Endothelial cell (in vitro differentiated cells): ENCODE measurements at regions not wholly inside any gene's neighbourhood (a gene's known extent, or its start where the extent isn't known, plus 50 kb on each side); places are given as distances from the start of the nearest gene placed in this dataset.
"Not testable (repeated sequence)": the region's sequence is repeated elsewhere in the genome, so short reads cannot be mapped to it uniquely, and the experiment has no call there.

Experiments
- DNase-seq: peaks from one replicate; pipeline ENCODE4 v3.0.0; 2021; ENCODE audit warnings: low spot score
- H3K27ac Mint-ChIP-seq: one replicate; pipeline ENCODE4 v1.8.0; 2021; ENCODE audit warnings: mixed read lengths, inconsistent platforms; ENCODE audit not compliant: unreplicated experiment
- H3K27me3 Mint-ChIP-seq: one replicate; pipeline ENCODE4 v1.8.0; 2021; ENCODE audit warnings: mild to moderate bottlenecking, moderate library complexity, mixed read lengths, inconsistent platforms; ENCODE audit not compliant: unreplicated experiment
- H3K36me3 Mint-ChIP-seq: one replicate; pipeline ENCODE4 v1.8.0; 2021; ENCODE audit warnings: mild to moderate bottlenecking, low read depth, mixed read lengths, inconsistent platforms; ENCODE audit not compliant: unreplicated experiment
- H3K4me1 Mint-ChIP-seq: one replicate; pipeline ENCODE4 v1.8.0; 2021; ENCODE audit warnings: mild to moderate bottlenecking, mixed read lengths, inconsistent platforms; ENCODE audit not compliant: unreplicated experiment
- H3K4me3 Mint-ChIP-seq: one replicate; pipeline ENCODE4 v1.8.0; 2021; ENCODE audit warnings: mild to moderate bottlenecking, mixed read lengths, inconsistent platforms; ENCODE audit not compliant: unreplicated experiment
- H3K9me3 Mint-ChIP-seq: one replicate; pipeline ENCODE4 v1.8.0; 2021; ENCODE audit warnings: mixed read lengths, inconsistent platforms; ENCODE audit not compliant: unreplicated experiment

GRCh38 chr1:83182033-83182728 is 816.8 kb downstream of the TTLL7 start:
- not testable (repeated sequence) for H3K27ac Mint-ChIP-seq, H3K4me1 Mint-ChIP-seq, H3K4me3 Mint-ChIP-seq, H3K9me3 Mint-ChIP-seq, DNase-seq, H3K27me3 Mint-ChIP-seq, H3K36me3 Mint-ChIP-seq

- not testable (repeated sequence) for H3K27ac Mint-ChIP-seq, DNase-seq, H3K4me3 Mint-ChIP-seq, H3K36me3 Mint-ChIP-seq, H3K27me3 Mint-ChIP-seq, H3K9me3 Mint-ChIP-seq, H3K4me1 Mint-ChIP-seq
These were observed 818.3 kb downstream of the TTLL7 start for GRCh38 chr1:83180621-83181020.

GRCh38 chr1:83167634-83168033 is 831.3 kb downstream of the TTLL7 start:
- H3K9me3 Mint-ChIP-seq, H3K36me3 Mint-ChIP-seq, H3K27me3 Mint-ChIP-seq, H3K4me3 Mint-ChIP-seq, DNase-seq, H3K27ac Mint-ChIP-seq, H3K4me1 Mint-ChIP-seq: not testable (repeated sequence)

GRCh38 chr1:83163879-83164475 is 835.0 kb downstream of the TTLL7 start:
- H3K36me3 Mint-ChIP-seq, H3K4me3 Mint-ChIP-seq, H3K4me1 Mint-ChIP-seq, H3K9me3 Mint-ChIP-seq, H3K27me3 Mint-ChIP-seq, DNase-seq, H3K27ac Mint-ChIP-seq: not testable (repeated sequence)

- not testable (repeated sequence) for H3K36me3 Mint-ChIP-seq, H3K4me1 Mint-ChIP-seq, H3K27ac Mint-ChIP-seq, H3K9me3 Mint-ChIP-seq, H3K4me3 Mint-ChIP-seq, DNase-seq, H3K27me3 Mint-ChIP-seq
These were observed 840.0 kb downstream of the TTLL7 start for GRCh38 chr1:83158924-83159323.

- H3K4me1 Mint-ChIP-seq, DNase-seq, H3K27me3 Mint-ChIP-seq, H3K4me3 Mint-ChIP-seq, H3K27ac Mint-ChIP-seq, H3K36me3 Mint-ChIP-seq, H3K9me3 Mint-ChIP-seq: not testable (repeated sequence)
These were observed 844.6 kb downstream of the TTLL7 start for GRCh38 chr1:83154306-83154705.

GRCh38 chr1:83151167-83151898 is 847.6 kb downstream of the TTLL7 start:
- DNase-seq, H3K27me3 Mint-ChIP-seq, H3K4me1 Mint-ChIP-seq, H3K9me3 Mint-ChIP-seq, H3K27ac Mint-ChIP-seq, H3K36me3 Mint-ChIP-seq, H3K4me3 Mint-ChIP-seq: not testable (repeated sequence)

GRCh38 chr1:83150479-83150878 is 848.5 kb downstream of the TTLL7 start:
- H3K9me3 Mint-ChIP-seq, H3K36me3 Mint-ChIP-seq, H3K27me3 Mint-ChIP-seq, H3K4me3 Mint-ChIP-seq, DNase-seq: not testable (repeated sequence)
- Mint-ChIP-seq H3K4me1 (peaks cover 13% of the 10 kb centered on the region), H3K27ac (peak overlapping the region; percentile 41)

- H3K4me1 Mint-ChIP-seq: peaks cover 13% of the 10 kb centered on the region
- H3K36me3 Mint-ChIP-seq, H3K27ac Mint-ChIP-seq, H3K4me3 Mint-ChIP-seq, H3K9me3 Mint-ChIP-seq, H3K27me3 Mint-ChIP-seq, DNase-seq: not testable (repeated sequence)
These were observed 853.1 kb downstream of the TTLL7 start for GRCh38 chr1:83145820-83146219.

GRCh38 chr1:83142802-83143201 is 856.1 kb downstream of the TTLL7 start:
- not testable (repeated sequence) for H3K4me3 Mint-ChIP-seq, H3K27me3 Mint-ChIP-seq, H3K27ac Mint-ChIP-seq, H3K36me3 Mint-ChIP-seq, H3K4me1 Mint-ChIP-seq, H3K9me3 Mint-ChIP-seq, DNase-seq

- H3K36me3 Mint-ChIP-seq, H3K27me3 Mint-ChIP-seq, DNase-seq, H3K9me3 Mint-ChIP-seq, H3K27ac Mint-ChIP-seq, H3K4me3 Mint-ChIP-seq, H3K4me1 Mint-ChIP-seq: not testable (repeated sequence)
These were observed 863.3 kb downstream of the TTLL7 start for GRCh38 chr1:83135524-83136157.
